BE2C (cell line): ENCODE measurements at regions not wholly inside any gene's neighbourhood (a gene's known extent, or its start where the extent isn't known, plus 50 kb on each side); places are given as distances from the start of the nearest gene placed in this dataset.

Experiments
- DNase-seq: peaks from one replicate; pipeline ENCODE4 v3.0.0-alpha.2; 2020
- H3K27me3 ChIP-seq: fragments of 250-450 bp; sonication (Bioruptor Pico); 2 replicates; pipeline ENCODE4 v1.5.1; 2020; ENCODE audit warnings: mild to moderate bottlenecking
- H3K36me3 ChIP-seq: fragments of 250-450 bp; sonication (Bioruptor Pico); 2 replicates; pipeline ENCODE4 v1.5.1; 2020; ENCODE audit warnings: mild to moderate bottlenecking
- H3K4me1 ChIP-seq: fragments of 250-450 bp; sonication (Bioruptor Pico); 2 replicates; pipeline ENCODE4 v1.5.1; 2020
- H3K4me3 ChIP-seq: 2 replicates; pipeline ENCODE4 v1.5.1; 2011; ENCODE audit warnings: low read depth, low read length
- H3K9me3 ChIP-seq: fragments of 250-450 bp; sonication (Bioruptor Pico); 2 replicates; pipeline ENCODE4 v1.5.1; 2020
- TF ChIP-seq, protein P1 (sequence below): IDR thresholded peaks from 2 replicates; pipeline ENCODE4 v1.5.1; 2012; ENCODE audit warnings: mild to moderate bottlenecking, low read depth, low read length

DNA sequence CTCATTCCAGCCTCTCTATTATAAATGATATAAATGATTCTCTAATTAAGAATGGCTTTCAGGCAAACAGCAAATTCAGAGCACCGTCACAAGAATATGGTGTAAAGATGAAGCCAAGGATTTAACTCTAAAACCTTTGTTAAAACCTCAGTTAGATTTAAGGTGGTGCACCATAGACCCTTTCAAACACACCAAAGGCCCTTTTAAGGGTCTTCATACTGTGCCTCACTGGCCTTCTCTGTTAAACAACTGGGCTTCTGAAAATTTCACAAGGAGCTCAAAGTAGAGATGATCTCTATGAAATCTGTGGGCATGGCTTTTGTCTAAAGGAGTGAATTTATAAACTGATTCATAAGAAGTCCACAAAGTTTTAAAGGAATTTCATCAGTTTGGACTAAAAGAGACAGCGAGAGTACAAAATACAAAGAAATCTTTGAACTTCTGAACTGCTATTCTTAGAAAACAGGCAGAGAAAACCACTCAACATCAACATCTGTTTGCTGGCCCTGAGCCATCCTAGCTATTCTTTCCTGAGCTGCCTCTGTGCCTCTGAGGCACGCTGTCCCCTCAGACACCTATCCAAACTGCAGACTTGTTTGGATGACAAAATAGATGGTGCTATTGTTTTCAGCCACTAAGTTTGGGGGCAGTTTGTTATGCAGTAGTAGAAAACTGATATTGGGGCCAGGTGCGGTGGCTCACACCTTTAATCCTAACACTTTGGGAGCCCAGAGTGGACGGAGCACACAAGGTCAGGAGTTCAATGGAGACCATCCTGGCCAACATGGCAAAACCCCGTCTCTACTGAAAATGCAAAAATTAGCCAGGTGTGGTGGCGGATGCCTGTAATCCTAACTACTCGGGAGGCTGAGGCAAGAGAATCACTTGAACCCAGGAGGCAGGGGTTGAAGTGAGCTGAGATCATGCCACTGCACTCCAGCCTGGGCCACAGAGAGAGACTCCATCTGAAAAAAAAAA, 72.9 kb upstream of the MYCN start:
- Histone ChIP-seq H3K27me3 (no peaks in the 10 kb centered on the region), H3K36me3 (no peaks in the 10 kb centered on the region), H3K4me3 (no peak overlapping the region), H3K4me1 (no peaks in the 10 kb centered on the region; the same call in 1 of the 2 replicates), H3K9me3 (no peaks in the 10 kb centered on the region)
- DNase-seq, result no peak
- TF ChIP-seq, protein P1, sequence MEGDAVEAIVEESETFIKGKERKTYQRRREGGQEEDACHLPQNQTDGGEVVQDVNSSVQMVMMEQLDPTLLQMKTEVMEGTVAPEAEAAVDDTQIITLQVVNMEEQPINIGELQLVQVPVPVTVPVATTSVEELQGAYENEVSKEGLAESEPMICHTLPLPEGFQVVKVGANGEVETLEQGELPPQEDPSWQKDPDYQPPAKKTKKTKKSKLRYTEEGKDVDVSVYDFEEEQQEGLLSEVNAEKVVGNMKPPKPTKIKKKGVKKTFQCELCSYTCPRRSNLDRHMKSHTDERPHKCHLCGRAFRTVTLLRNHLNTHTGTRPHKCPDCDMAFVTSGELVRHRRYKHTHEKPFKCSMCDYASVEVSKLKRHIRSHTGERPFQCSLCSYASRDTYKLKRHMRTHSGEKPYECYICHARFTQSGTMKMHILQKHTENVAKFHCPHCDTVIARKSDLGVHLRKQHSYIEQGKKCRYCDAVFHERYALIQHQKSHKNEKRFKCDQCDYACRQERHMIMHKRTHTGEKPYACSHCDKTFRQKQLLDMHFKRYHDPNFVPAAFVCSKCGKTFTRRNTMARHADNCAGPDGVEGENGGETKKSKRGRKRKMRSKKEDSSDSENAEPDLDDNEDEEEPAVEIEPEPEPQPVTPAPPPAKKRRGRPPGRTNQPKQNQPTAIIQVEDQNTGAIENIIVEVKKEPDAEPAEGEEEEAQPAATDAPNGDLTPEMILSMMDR, result no peak

DNA sequence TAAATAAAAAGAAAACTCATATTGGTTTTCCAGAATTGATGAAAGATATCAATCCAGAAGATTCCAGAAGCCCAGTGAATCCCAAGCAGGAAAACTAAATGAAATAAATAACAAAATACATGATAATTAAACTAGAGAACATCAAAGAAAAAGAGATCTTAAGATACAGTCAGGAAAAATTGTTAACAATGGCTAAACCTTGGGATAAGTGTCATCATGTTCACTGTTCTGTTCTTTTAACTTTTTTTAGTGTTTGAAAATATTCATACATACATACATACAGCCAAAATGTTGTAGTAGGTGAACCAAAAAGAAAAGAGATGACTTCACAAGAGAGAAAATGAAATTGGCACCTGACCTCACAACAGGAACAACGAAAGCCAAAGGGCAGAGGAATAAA, 72.2 kb upstream of the MYCN start:
- no peaks in the 10 kb centered on the region for H3K27me3 ChIP-seq
- no peak for DNase-seq
- no peaks in the 10 kb centered on the region for H3K4me1 ChIP-seq
- H3K4me3 ChIP-seq, result no peak overlapping the region
- H3K9me3 ChIP-seq, result no peaks in the 10 kb centered on the region
- TF ChIP-seq, protein P1, result no peak
- H3K36me3 ChIP-seq, result no peaks in the 10 kb centered on the region

DNA sequence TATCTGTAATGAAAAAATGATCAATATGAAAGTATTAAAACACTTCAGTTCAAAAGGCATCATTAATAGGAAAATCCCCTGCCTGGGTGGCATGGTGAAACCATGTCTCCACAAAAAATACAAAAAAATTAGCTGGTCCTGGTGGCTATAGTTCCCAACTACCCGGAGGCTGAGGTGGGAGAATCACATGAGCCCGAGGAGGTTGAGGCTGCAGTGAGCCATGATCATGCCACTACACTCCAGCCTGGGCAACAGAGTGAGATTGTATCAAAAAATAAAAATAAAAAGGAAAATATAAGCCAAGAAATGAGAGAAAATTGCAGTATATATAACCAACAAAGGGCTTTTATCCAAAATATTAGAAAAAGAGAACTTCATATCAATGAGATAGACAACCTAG, 71.6 kb upstream of the MYCN start:
- Histone ChIP-seq H3K9me3 (no peaks in the 10 kb centered on the region), H3K4me1 (no peaks in the 10 kb centered on the region), H3K27me3 (no peaks in the 10 kb centered on the region), H3K36me3 (no peaks in the 10 kb centered on the region), H3K4me3 (no peak overlapping the region)
- no peak for DNase-seq
- TF ChIP-seq, protein P1, result no peak

DNA sequence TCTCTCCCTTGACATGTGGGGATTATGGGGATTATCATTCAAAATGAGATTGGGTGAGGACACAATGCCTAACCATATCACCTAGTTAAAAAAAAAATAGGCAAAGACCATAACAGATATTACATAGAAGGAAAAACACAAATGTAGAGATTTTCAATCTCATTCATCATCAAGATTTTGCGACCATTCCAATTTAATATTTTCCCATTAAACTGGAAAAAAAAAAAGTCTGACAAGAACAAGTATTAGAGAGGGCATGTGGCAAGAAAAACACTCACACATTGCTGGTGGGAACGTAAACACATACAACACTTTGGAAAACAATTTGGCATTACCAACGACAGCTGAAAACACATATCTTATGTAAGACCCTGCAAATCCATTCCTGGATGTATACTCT, 71.0 kb upstream of the MYCN start:
- Histone ChIP-seq H3K4me3 (no peak overlapping the region), H3K27me3 (no peaks in the 10 kb centered on the region), H3K36me3 (no peaks in the 10 kb centered on the region), H3K9me3 (no peaks in the 10 kb centered on the region), H3K4me1 (no peaks in the 10 kb centered on the region)
- DNase-seq, result no peak
- TF ChIP-seq, protein P1, result no peak

DNA sequence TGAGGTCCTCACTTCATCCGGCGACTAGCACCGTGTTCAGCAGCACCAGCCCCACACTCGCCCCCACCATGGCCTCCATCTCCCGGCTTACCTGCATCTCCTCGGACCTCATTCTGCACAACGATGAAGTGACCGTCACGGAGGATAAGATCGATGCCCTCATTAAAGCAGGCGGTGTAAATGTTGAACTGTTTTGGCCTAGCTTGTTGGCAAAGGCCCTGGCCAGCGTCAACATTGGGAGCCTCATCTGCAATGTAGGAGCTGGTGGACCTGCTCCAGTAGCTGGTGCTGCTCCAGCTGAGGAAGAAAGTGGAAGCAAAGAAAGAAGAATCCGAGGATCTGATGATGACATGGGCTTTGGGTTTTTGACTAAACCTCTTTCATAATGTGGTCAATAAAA, 70.5 kb upstream of the MYCN start:
- H3K9me3 ChIP-seq, result no peaks in the 10 kb centered on the region
- H3K36me3 ChIP-seq, result no peaks in the 10 kb centered on the region
- DNase-seq, result no peak
- H3K4me3 ChIP-seq, result no peak overlapping the region
- TF ChIP-seq, protein P1, result no peak
- no peaks in the 10 kb centered on the region for H3K4me1 ChIP-seq
- H3K27me3 ChIP-seq, result no peaks in the 10 kb centered on the region

DNA sequence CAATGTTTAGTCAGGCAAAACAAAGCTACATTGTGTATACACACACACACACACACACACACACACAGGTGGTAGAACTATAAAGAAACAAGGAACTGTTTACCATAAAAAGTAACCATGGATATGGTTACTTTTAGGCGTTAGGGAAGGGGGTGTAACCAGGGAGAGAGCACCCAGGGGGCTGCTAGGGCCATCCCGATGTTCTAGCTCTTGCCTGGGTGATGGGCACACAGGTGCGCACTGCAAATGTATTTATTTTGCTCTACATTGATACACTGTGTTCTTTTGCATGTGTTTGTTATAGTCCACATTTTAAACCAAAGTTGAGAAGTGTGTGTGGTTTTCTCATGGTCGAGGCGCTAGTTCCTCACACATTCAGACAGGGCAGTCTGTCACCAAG, 69.8 kb upstream of the MYCN start:
- TF ChIP-seq, protein P1, result no peak
- H3K36me3 ChIP-seq, result no peaks in the 10 kb centered on the region
- H3K4me3 ChIP-seq, result no peak overlapping the region

More for the DNA sequence above, 69.8 kb upstream of the MYCN start:
- DNase-seq, result no peak
- H3K9me3 ChIP-seq, result no peaks in the 10 kb centered on the region
- no peaks in the 10 kb centered on the region for H3K27me3 ChIP-seq
- no peaks in the 10 kb centered on the region for H3K4me1 ChIP-seq
